ENCODE measurements at regions not wholly inside any gene's neighbourhood (a gene's known extent, or its start where the extent isn't known, plus 50 kb on each side); places are given as distances from the start of the nearest gene placed in this dataset.

GRCh38 chr4:151917145-151917734, 156.4 kb upstream of the GATB start:
- no peak for ATAC-seq
- TF ChIP-seq CSRNP3 (CRISPR knock-in tag; IDR thresholded peaks at IDR 0.05) (no peak), SNAI2 (CRISPR knock-in tag; IDR thresholded peaks at IDR 0.05) (no peak), POU6F1 (CRISPR knock-in tag; IDR thresholded peaks at IDR 0.05; ENCODE audit: borderline replicate concordance, low read depth) (no peak), RARB (CRISPR knock-in tag; IDR thresholded peaks at IDR 0.05) (no peak), CSDC2 (CRISPR knock-in tag; IDR thresholded peaks at IDR 0.05) (no peak), ARNTL (CRISPR knock-in tag; IDR thresholded peaks at IDR 0.05; ENCODE audit: borderline replicate concordance, low read depth) (no peak), OSR1 (CRISPR knock-in tag; IDR thresholded peaks at IDR 0.05) (no peak)

GRCh38 chr4:151912632-151913031, 151.8 kb upstream of the GATB start:
- ATAC-seq, result no peak
- no peak for TF ChIP-seq TOX (CRISPR knock-in tag; IDR thresholded peaks at IDR 0.05; ENCODE audit: borderline replicate concordance)
- TF ChIP-seq ZNF70 (CRISPR knock-in tag; IDR thresholded peaks at IDR 0.05), result no peak
- no peak for TF ChIP-seq ZFP3 (CRISPR knock-in tag; IDR thresholded peaks at IDR 0.05)
- TF ChIP-seq ESRRG (CRISPR knock-in tag; IDR thresholded peaks at IDR 0.05), result no peak
- no peak for TF ChIP-seq GLIS3 (CRISPR knock-in tag; IDR thresholded peaks at IDR 0.05)
- TF ChIP-seq ARNTL (CRISPR knock-in tag; IDR thresholded peaks at IDR 0.05; ENCODE audit: borderline replicate concordance, low read depth), result no peak
- TF ChIP-seq CSRNP3 (CRISPR knock-in tag; IDR thresholded peaks at IDR 0.05), result no peak
- TF ChIP-seq TSHZ2 (CRISPR knock-in tag; IDR thresholded peaks at IDR 0.05), result no peak
- no peak for TF ChIP-seq SNAI2 (CRISPR knock-in tag; IDR thresholded peaks at IDR 0.05)
- no peak for TF ChIP-seq POU6F1 (CRISPR knock-in tag; IDR thresholded peaks at IDR 0.05; ENCODE audit: borderline replicate concordance, low read depth)

- ATAC-seq, result no peak
Observed at GRCh38 chr4:151911970-151912369, 151.2 kb upstream of the GATB start.

More at GRCh38 chr4:151911970-151912369, 151.2 kb upstream of the GATB start:
- TF ChIP-seq BACH2 (CRISPR knock-in tag; IDR thresholded peaks at IDR 0.05; ENCODE audit: borderline replicate concordance) (no peak), ZNF8 (CRISPR knock-in tag; IDR thresholded peaks at IDR 0.05) (no peak), CSRNP3 (CRISPR knock-in tag; IDR thresholded peaks at IDR 0.05) (no peak), GLIS3 (CRISPR knock-in tag; IDR thresholded peaks at IDR 0.05) (no peak), ARNTL (CRISPR knock-in tag; IDR thresholded peaks at IDR 0.05; ENCODE audit: borderline replicate concordance, low read depth) (no peak), TOX (CRISPR knock-in tag; IDR thresholded peaks at IDR 0.05; ENCODE audit: borderline replicate concordance) (no peak), CSDC2 (CRISPR knock-in tag; IDR thresholded peaks at IDR 0.05) (no peak), PPARA (CRISPR knock-in tag; IDR thresholded peaks at IDR 0.05; ENCODE audit: borderline replicate concordance) (no peak), ESRRG (CRISPR knock-in tag; IDR thresholded peaks at IDR 0.05) (no peak), ZC3H10 (CRISPR knock-in tag; IDR thresholded peaks at IDR 0.05) (no peak), ISL1 (CRISPR knock-in tag; IDR thresholded peaks at IDR 0.05) (no peak), POU6F1 (CRISPR knock-in tag; IDR thresholded peaks at IDR 0.05; ENCODE audit: borderline replicate concordance, low read depth) (no peak), ZNF565 (CRISPR knock-in tag; conservative IDR thresholded peaks at IDR 0.05; ENCODE audit: low read depth) (no peak)
